HG02588 (cell line): ENCODE measurements at regions not wholly inside any gene's neighbourhood (a gene's known extent, or its start where the extent isn't known, plus 50 kb on each side); places are given as distances from the start of the nearest gene placed in this dataset.
"Not testable (repeated sequence)": the region's sequence is repeated elsewhere in the genome, so short reads cannot be mapped to it uniquely, and the experiment has no call there.

Experiments
- ATAC-seq: cut with Tn5 transposase; IDR thresholded peaks from one replicate; pipeline ENCODE4 v1.9.1; 2021; ENCODE audit warnings: mild to moderate bottlenecking, moderate library complexity; ENCODE audit not compliant: unreplicated experiment

DNA sequence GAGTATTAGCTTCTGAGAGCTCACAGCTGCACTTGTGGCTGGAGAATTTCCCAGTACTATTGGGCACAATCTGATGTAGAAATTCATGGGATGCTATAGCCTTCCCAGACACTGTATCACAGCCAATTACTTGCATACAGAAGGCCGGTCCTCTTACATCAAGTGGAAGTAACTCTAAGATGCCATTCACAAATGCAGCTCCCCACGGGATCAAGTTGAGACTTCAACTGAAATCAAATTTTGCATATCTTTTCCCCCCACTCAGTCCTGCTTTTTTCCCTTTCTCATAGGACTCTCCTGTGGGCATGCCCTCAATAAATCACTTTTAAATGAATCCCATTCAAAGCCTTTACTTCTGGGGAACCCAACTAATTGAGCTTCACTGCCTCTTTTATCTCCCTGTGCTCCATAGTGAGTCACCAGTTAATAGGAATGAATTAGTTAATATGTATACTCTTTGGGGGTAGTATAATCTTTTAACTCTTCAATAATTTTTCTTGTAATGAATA is 1970.8 kb downstream of the OLFM4 start:
- ATAC-seq = no peak

- no peak for ATAC-seq
Observed at GRCh38 chr13:55000043-55000442, 1971.4 kb downstream of the OLFM4 start.

DNA sequence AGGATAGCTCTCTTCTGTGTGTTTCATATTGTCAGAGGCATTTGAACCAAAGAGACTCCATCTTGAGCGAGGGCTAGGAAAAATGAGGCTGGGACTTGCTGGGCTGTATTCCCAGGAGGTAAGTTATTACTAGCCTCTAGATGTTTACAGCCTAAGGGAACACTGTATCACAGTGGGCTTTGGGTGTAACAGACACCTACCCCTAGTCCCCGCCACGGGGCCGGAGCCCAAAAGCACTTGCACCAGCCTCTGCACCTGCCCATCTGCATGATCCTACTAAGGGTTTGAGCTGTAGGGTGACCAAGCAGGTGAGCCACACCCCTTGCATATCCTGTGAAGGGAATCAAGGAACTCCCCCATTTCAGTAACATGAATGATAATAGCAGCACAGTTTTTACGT is 1972.2 kb downstream of the OLFM4 start:
- no peak for ATAC-seq

DNA sequence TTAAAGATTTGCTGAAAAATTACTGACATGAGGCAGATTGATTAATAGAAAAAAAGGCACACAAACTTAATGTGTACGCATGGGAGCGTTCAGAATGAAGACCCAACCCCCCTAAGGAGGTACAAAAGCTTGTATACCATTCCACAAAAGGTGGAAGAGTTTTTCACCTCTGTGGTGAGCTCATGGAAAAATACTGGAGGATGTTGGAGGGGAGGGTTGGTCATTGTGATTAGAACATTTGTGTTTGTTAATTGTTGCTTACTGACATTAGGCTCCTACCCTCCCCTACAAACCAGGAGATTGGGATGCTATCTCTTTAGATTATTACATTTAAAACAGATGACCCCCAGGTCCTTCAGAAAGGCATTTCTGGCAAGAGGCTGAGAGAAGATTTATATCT is 1973.3 kb downstream of the OLFM4 start:
- no peak for ATAC-seq

- no peak for ATAC-seq
Observed at GRCh38 chr13:55007681-55008080, 1979.1 kb downstream of the OLFM4 start.

DNA sequence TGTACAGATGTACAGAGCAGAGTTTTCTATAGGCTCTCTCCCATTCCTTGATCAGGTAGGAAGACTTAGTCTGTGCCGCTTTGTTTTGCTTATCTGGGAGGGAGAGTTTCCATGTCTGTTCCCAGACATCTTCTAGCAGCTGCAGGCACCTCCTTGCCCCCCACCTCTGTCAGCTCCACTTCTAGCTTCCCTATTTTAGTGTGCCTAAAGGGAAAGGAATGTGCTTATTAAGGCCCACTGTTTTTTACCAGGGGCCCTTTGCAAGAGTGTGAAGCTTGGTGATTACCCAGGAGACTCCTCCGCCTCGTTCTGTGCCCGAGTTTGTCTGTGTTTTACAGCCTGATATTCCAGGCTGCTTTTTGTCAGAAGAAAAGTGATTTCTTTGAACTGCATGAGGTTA is 1984.4 kb downstream of the OLFM4 start:
- no peak for ATAC-seq

- no peak for ATAC-seq
Observed at GRCh38 chr13:55029280-55029679, 2000.7 kb downstream of the OLFM4 start.

DNA sequence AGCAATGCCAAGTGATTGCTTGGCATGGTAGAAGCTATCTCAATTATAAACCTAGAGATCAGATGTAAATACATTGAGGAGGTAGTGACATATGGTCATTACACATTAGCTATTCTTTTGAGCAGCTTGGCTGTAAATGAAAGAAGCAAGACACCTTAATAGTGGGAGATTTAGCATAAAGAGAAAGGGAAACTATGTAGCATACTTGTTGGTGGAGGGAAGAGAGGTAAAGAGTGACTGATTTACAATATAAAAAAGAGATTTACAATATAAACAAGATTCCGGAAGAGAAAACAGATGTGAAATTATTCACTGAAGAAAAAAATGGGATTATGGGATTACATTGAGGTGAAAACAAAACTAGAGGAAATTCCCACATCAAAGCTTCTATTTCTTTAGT is 2009.6 kb downstream of the OLFM4 start:
- no peak for ATAC-seq

DNA sequence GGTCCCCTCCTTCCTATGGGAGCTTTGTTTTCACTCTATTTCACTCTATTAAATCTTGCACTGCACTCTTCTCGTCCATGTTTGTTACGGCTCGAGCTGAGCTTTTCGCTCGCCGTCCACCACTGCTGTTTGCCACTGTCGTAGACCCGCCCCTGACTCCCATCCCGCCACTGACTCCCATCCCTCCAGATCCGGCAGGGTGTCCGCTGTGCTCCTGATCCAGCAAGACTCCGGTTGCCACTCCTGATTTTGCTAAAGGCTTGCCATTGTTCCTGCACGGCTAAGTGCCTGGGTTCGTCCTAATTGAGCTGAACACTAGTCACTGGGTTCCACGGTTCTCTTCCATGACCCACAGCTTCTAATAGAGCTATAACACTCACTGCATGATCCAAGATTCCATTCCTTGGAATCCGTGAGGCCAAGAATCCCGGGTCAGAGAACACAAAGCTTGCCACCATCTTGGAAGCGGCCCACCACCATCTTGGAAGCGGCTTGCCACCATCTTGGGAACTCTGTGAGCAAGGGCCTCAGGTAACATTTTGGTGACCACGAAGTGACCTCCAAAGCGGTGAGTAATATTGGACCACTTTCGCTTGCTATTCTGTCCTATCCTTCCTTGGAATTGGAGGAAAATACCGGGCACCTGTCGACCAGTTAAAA is 2025.4 kb downstream of the OLFM4 start:
- ATAC-seq = not testable (repeated sequence)

- not testable (repeated sequence) for ATAC-seq
Observed at GRCh38 chr13:55055666-55056065, 2027.1 kb downstream of the OLFM4 start.

GRCh38 chr13:55062662-55063061 is 2034.0 kb downstream of the OLFM4 start:
- no peak for ATAC-seq

DNA sequence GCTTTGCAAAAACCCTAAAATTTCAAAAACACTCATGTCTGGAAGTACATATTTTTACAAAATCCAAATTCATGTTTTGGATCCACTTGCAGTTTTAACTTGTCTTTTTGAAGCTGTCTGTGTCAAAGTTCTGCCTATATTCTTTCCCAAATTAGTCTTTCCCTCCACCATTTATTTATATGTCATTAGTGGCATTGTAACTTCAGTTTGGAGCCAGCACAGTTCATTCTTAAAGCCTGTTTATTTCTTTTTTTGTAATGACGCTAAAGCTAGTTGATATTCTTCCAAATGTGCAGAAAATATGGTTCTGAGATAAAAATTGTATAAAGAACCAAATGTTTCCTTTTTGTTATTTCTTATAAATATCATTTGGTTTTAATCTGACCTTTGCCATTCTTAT is 2039.3 kb downstream of the OLFM4 start:
- no peak for ATAC-seq

- no peak for ATAC-seq
Observed at GRCh38 chr13:55069746-55070145, 2041.1 kb downstream of the OLFM4 start.

DNA sequence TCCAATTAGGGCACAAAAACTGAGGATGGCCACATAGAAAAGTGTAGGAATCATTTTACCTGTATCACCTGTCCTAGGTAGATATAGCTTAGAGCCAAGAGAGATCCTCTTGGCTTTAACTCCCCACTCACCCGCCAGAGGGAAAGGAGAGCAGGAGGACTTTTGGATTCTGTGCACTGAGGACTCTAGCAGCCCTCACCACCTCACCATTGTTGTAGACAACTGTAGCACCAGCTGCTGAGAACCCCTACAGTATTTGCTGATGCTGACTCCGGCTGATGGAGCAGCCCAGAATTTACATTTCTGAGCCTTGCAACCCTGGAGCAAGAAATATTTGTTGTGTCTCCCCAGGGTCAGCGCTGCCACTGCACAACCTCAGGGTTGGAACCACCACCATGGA is 2044.4 kb downstream of the OLFM4 start:
- ATAC-seq = no peak

- no peak for ATAC-seq
Observed at GRCh38 chr13:55084630-55085029, 2056.0 kb downstream of the OLFM4 start.

DNA sequence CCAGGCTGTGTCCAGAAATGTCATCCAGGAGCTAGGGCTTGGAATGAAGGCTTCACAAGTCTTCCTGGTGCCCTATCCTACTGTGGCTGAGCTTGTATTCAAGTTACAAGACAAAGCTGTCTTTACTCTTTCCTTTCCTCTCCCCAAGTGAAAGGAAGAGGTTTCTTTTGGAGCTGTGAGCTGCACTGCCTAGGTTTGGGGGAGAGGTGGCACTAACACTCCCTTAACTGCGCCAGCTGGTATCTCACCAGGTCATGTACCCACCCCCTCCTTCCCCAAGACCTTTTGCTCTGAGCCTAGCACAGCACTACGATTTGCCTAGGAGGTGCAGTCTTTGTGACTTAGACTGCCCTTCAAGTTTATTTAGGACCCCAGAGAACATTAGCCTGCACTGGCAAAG is 2053.6 kb upstream of the PRR20A start:
- no peak for ATAC-seq

- no peak for ATAC-seq
Observed at GRCh38 chr13:55090612-55091011, 2050.1 kb upstream of the PRR20A start.

GRCh38 chr13:55091172-55091571 is 2049.5 kb upstream of the PRR20A start:
- no peak for ATAC-seq

DNA sequence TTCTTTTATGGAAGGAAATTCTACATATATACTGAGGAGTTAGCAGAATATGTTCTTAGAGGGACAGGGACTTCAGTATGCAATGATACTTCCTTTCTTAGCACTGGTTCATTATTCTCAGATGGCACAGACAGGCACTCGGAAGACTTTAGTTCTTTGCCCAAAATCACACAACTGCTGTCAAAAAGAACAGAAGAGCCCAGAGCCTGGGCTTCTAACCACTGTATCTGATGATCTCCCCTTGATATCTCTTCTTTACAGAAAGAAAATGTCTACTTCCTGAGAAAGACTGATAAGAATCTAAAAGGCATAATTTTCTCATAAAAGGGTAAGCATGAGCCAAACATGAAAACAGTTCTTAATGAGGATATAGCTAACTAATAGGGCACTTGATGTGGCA is 2034.2 kb upstream of the PRR20A start:
- ATAC-seq = no peak

DNA sequence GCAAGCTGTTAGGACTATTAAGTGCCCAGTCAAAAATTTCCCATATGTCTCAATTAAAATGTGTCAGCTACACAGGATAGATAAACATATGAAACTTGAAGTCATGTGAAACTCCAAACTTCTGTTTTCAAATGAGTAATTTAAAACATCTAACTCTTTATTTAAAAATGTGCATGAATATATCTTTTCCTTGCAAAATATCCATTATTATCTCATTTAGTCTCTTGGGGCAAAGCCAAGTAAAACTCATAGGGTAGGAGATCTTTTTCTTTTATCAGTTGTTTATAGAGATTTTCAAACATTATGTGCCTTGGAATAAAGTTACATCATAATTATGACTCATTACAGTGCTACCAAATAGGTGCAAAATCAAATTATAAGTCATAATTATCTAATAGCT is 2020.1 kb upstream of the PRR20A start:
- no peak for ATAC-seq

DNA sequence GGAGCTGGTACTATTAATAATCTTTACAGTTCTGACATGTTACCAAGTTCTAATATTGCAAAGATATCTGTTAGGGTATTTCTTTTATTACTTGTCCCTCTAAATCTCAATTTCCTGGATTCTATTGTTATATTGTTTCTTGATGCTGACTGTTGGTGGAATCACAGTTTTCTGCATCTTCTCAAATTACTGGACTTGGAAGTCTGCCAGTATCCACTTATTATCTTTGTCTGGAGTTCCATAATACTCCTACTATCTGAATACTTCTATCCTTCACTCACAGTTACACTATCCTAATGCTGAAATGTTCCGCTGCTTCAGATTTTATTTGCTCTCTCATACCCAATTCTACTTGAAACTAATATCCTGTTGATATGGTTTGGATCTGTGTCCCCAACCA is 1985.7 kb upstream of the PRR20A start:
- no peak for ATAC-seq

DNA sequence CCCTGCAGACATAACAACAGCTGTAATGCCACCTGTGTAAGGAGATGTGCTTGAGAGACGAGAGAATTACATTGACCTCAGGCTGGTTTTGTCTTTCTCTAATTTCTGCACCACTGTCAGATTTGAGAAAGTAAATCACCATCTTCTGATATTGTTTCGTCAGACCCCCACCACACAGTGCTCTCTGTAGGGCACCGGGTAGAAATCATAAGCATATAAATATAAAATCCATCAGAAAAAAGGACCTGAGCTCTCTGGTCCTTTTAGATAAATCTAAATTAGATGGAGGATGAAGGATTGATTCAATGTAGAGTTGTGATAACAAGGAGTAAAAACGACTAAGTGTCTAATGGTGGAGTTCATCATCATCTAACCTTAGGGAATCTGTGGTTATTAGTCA is 1981.0 kb upstream of the PRR20A start:
- no peak for ATAC-seq

DNA sequence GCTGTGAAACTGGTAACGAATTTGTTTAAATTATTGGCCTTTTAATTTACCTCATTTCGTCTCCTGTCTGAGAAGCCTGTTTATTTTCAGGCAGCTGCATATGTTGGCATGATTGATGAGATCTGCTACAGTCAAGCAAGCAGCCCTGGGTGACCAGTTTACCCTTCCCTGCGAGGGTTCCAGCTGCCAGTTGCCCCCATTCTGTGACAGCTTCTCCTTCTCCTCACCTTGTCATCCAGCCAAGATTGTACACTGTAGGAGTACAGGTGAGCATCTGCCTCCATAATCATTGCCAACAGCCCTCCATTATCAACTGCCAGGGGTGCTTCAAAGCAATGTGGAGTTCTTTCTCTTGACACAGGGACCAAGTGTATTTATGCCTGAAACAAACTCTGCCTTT is 1979.9 kb upstream of the PRR20A start:
- no peak for ATAC-seq
